Neuronal stem cell (in vitro differentiated cells): ENCODE measurements at regions not wholly inside any gene's neighbourhood (a gene's known extent, or its start where the extent isn't known, plus 50 kb on each side); places are given as distances from the start of the nearest gene placed in this dataset.

ENCODE experiments used
- DNase-seq: peaks from one replicate; pipeline ENCODE4 v3.0.0-alpha.2; 2013; ENCODE audit warnings: low spot score
- H2AFZ ChIP-seq: one replicate; pipeline ENCODE4 v1.6.1; 2013; ENCODE audit warnings: mild to moderate bottlenecking, low read length, inconsistent platforms
- H2AK5ac ChIP-seq: 2 replicates; pipeline ENCODE4 v1.6.1; 2013; ENCODE audit warnings: low read depth, mild to moderate bottlenecking, inconsistent platforms, low read length, moderate library complexity, mixed read lengths
- H2BK120ac ChIP-seq: 2 replicates; pipeline ENCODE4 v1.6.1; 2013; ENCODE audit warnings: low read depth, mild to moderate bottlenecking, inconsistent platforms, low read length, moderate library complexity, mixed read lengths
- H2BK12ac ChIP-seq: one replicate; pipeline ENCODE4 v1.6.1; 2013; ENCODE audit warnings: low read length, inconsistent platforms
- H2BK15ac ChIP-seq: 2 replicates; pipeline ENCODE4 v1.6.1; 2013; ENCODE audit warnings: mild to moderate bottlenecking, low read length, inconsistent platforms, mixed read lengths
- H2BK5ac ChIP-seq: one replicate; pipeline ENCODE4 v1.6.1; 2013; ENCODE audit warnings: inconsistent platforms, mild to moderate bottlenecking, low read length, moderate library complexity
- H3K14ac ChIP-seq: one replicate; pipeline ENCODE4 v1.6.1; 2013; ENCODE audit warnings: low read length, inconsistent platforms
- H3K18ac ChIP-seq: 2 replicates; pipeline ENCODE4 v1.6.1; 2013; ENCODE audit warnings: low read length, inconsistent platforms
- H3K23ac ChIP-seq: 2 replicates; pipeline ENCODE4 v1.6.1; 2013; ENCODE audit warnings: low read depth, mild to moderate bottlenecking, mixed read lengths, low read length, inconsistent platforms; ENCODE audit not compliant: poor library complexity
- H3K27ac ChIP-seq: replicated peaks from 3 replicates; pipeline ENCODE4 v1.5.1; 2013; ENCODE audit warnings: low read length, inconsistent platforms
- H3K27me3 ChIP-seq, 3 experiments: 2 replicates each; pipeline ENCODE4 v1.6.1; 2013; ENCODE audit warnings: low read length in 3 of 3, mild to moderate bottlenecking in 2 of 3, inconsistent platforms in 1 of 3, low read depth in 1 of 3, mixed read lengths in 1 of 3, moderate library complexity in 1 of 3; ENCODE audit not compliant: control insufficient read depth in 3 of 3, insufficient read depth in 3 of 3
- H3K36me3 ChIP-seq, 2 donors: replicated peaks in 1 of 2; 2 replicates each; pipeline ENCODE4 v1.6.1; 2013; ENCODE audit warnings: low read length in 2 of 2; ENCODE audit not compliant: control insufficient read depth in 2 of 2, insufficient read depth in 2 of 2
- H3K4ac ChIP-seq: 2 replicates; pipeline ENCODE4 v1.6.1; 2013; ENCODE audit warnings: inconsistent platforms, mild to moderate bottlenecking, low read length, moderate library complexity
- H3K4me1 ChIP-seq, 2 donors: 1 replicate in 1 of 2; 2 replicates in 1 of 2; pipeline ENCODE4 v1.6.1; 2013; ENCODE audit warnings: low read length in 2 of 2, low read depth in 1 of 2; ENCODE audit not compliant: control insufficient read depth in 2 of 2, insufficient read depth in 1 of 2
- H3K4me2 ChIP-seq: one replicate; pipeline ENCODE4 v1.6.1; 2013; ENCODE audit warnings: mild to moderate bottlenecking, low read length, inconsistent platforms; ENCODE audit not compliant: insufficient read depth, poor library complexity, severe bottlenecking
- H3K4me3 ChIP-seq, 2 donors: 2 replicates each; pipeline ENCODE4 v1.5.1; 2013; ENCODE audit warnings: low read length in 2 of 2, mild to moderate bottlenecking in 2 of 2, inconsistent platforms in 1 of 2, moderate library complexity in 1 of 2
- H3K79me1 ChIP-seq: one replicate; pipeline ENCODE4 v1.6.1; 2013; ENCODE audit warnings: low read depth, mild to moderate bottlenecking, inconsistent platforms, low read length, moderate library complexity
- H3K9ac ChIP-seq: one replicate; pipeline ENCODE4 v1.6.1; 2013; ENCODE audit warnings: mild to moderate bottlenecking, low read depth, low read length, inconsistent platforms; ENCODE audit not compliant: poor library complexity
- H3K9me3 ChIP-seq, 2 donors: replicated peaks in 1 of 2; 2 replicates each; pipeline versions ENCODE3 to v1.6.1; 2013; ENCODE audit warnings: low read length in 2 of 2, mild to moderate bottlenecking in 2 of 2, inconsistent platforms in 1 of 2, low read depth in 1 of 2, mixed read lengths in 1 of 2, moderate library complexity in 1 of 2; ENCODE audit not compliant: control insufficient read depth in 2 of 2, insufficient read depth in 1 of 2
- H4K8ac ChIP-seq: one replicate; pipeline ENCODE4 v1.6.1; 2013; ENCODE audit warnings: low read depth, mild to moderate bottlenecking, inconsistent platforms, low read length, moderate library complexity
- H4K91ac ChIP-seq: one replicate; pipeline ENCODE4 v1.6.1; 2013; ENCODE audit warnings: low read length, low read depth, mild to moderate bottlenecking, inconsistent platforms; ENCODE audit not compliant: poor library complexity
- WGBS, 2 donors: extraction: QIAGEN DNeasy Blood & Tissue Kit; methylation state at CpG; one replicate each; pipeline ENCODE4 v1.1.7; 2013; ENCODE audit warnings: missing lambda C conversion rate in 2 of 2, mixed read lengths in 1 of 2; ENCODE audit not compliant: insufficient read length in 2 of 2, insufficient replicate concordance in 1 of 2; ENCODE audit errors: extremely low coverage in 2 of 2; 5-methylcytosine and 5-hydroxymethylcytosine counted together

DNA sequence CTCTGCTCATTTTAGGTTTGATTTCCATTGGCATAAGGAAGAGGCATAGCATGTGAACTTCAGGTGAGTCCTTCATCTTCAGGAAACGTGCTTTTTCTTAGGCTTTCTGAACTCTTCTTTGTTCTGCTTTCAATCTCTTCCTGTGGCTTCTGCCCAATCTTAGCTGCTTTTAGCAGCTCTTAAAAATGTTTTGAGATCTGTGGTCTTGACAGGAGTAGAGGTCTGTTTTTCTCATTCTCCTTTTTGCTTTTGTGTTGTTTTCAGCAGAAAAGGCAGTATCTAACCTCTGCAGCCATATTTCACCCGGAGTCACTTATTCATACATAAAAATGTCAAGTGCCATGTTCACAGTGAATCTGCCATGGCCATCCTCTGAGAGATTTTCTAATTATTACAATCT, 120.3 kb downstream of the LIG4 start:
- Histone ChIP-seq H4K8ac (no peak overlapping the region), H3K9me3 (no peaks in the 10 kb centered on the region), H2BK5ac (no peak overlapping the region), H3K4me1 (no peaks in the 10 kb centered on the region), H2AK5ac (no peak overlapping the region), H2BK120ac (no peak overlapping the region), H2BK15ac (no peak overlapping the region), H4K91ac (no peak overlapping the region), H3K9ac (no peak overlapping the region), H2BK12ac (no peak overlapping the region), H2AFZ (no peak overlapping the region), H3K18ac (no peak overlapping the region), H3K27ac (no peak overlapping the region), H3K4me2 (no peak overlapping the region), H3K23ac (no peak overlapping the region), H3K27me3 (peaks cover 0 to 2% (median 0%) of the 10 kb centered on the region in 3 experiments), H3K79me1 (no peaks in the 10 kb centered on the region), H3K4me3 (no peak overlapping the region), H3K4ac (no peak overlapping the region), H3K36me3 (no peaks in the 10 kb centered on the region), H3K14ac (no peak overlapping the region)
- no peak for DNase-seq
- no CpG with 5 or more reads among the region's 2 CpGs for WGBS, 2 donors

DNA sequence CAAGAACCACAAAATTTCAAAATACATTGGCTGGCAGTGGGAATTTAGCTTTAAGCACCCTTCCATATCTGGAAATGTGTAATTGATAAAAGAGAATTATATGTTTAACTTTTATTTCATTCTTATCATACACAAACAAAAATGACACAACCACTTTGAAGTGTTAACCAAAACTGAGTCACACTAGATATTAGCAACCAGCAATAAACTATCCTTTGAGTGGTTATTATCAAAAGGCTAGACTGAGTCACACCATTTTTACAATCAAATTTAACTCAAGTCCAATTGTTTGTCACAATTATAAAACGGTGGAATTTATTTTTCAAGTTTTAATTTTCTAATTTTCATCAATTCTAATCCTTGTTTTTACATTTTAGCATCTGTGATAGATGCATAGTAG, 121.7 kb downstream of the LIG4 start:
- Histone ChIP-seq H2BK120ac (no peak overlapping the region), H3K27me3 (no peaks in the 10 kb centered on the region), H2BK12ac (no peak overlapping the region), H3K18ac (no peak overlapping the region), H4K91ac (no peak overlapping the region), H3K9ac (no peak overlapping the region), H3K4ac (no peak overlapping the region), H3K27ac (no peak overlapping the region), H3K4me1 (no peaks in the 10 kb centered on the region), H2BK15ac (no peak overlapping the region), H3K14ac (no peak overlapping the region), H3K4me2 (no peak overlapping the region), H3K23ac (no peak overlapping the region), H2AFZ (no peak overlapping the region), H3K4me3 (no peak overlapping the region), H3K9me3 (no peaks in the 10 kb centered on the region), H3K36me3 (no peaks in the 10 kb centered on the region), H3K79me1 (no peaks in the 10 kb centered on the region), H2BK5ac (no peak overlapping the region), H2AK5ac (no peak overlapping the region), H4K8ac (no peak overlapping the region)
- no peak for DNase-seq
- no CpG with 5 or more reads among the region's 1 CpG for WGBS, 2 donors

DNA sequence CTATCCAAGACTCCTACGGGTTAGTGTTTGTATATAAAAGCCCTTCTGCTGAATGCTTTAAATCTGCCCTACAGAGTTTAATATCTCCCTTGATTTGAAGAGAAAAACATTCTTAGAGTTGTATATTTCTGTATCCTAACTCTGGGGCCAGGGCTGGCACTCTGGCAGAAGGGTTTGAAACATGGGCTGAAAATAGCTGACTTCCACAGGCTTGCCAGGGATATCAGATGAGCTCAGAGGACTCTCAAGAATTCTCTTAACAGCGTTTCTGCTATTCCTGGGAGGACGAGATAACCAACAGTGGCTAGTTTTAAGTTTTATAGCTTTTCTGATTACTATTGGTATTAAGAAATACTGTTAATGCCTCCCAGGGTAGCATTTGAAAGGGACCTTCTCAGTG, 127.5 kb downstream of the LIG4 start:
- Histone ChIP-seq H3K4ac (no peak overlapping the region), H3K36me3 (no peaks in the 10 kb centered on the region), H2AFZ (no peak overlapping the region), H3K4me1 (no peaks in the 10 kb centered on the region), H3K79me1 (no peaks in the 10 kb centered on the region), H3K18ac (no peak overlapping the region), H4K91ac (no peak overlapping the region), H2BK15ac (no peak overlapping the region), H3K27me3 (no peaks in the 10 kb centered on the region), H3K9me3 (no peaks in the 10 kb centered on the region), H3K9ac (no peak overlapping the region), H3K14ac (no peak overlapping the region), H3K4me2 (no peak overlapping the region), H3K27ac (no peak overlapping the region), H2BK12ac (no peak overlapping the region), H2BK5ac (no peak overlapping the region), H3K4me3 (no peak overlapping the region), H4K8ac (no peak overlapping the region), H2AK5ac (no peak overlapping the region), H3K23ac (no peak overlapping the region), H2BK120ac (no peak overlapping the region)
- no peak for DNase-seq
- WGBS, 2 donors: no CpG with 5 or more reads among the region's 3 CpGs

DNA sequence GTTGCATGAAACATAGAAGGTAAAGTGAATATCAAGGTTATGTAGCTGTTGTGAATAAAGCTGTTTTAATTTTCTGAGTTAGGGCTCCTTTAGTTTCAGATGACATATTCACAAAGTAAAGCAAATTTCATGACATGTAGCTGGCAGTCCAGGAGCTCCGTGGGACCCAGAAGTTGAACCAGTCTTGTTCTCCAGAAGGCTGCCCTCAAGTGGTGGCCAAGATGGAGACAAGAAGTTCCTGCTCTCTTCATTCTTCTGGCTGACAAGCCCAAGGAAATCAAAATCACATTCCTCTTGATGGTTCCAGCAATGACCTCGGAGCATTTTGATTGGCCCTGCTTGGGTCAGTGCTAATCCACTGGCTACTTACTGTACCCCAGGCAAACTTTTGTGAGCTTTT, 128.7 kb downstream of the LIG4 start:
- H3K36me3 ChIP-seq: no peaks in the 10 kb centered on the region
- H2BK120ac ChIP-seq: no peak overlapping the region
- H3K4me2 ChIP-seq: no peak overlapping the region
- no peaks in the 10 kb centered on the region for H3K27me3 ChIP-seq
- WGBS, 2 donors: no CpG with 5 or more reads among the region's 2 CpGs
- no peaks in the 10 kb centered on the region for H3K9me3 ChIP-seq
- no peak overlapping the region for H3K14ac ChIP-seq
- H4K8ac ChIP-seq: no peak overlapping the region
- H2AK5ac ChIP-seq: no peak overlapping the region
- H2AFZ ChIP-seq: no peak overlapping the region
- H2BK5ac ChIP-seq: no peak overlapping the region
- H3K79me1 ChIP-seq: no peaks in the 10 kb centered on the region
- no peak overlapping the region for H3K9ac ChIP-seq
- H3K4ac ChIP-seq: no peak overlapping the region
- H3K18ac ChIP-seq: no peak overlapping the region
- H3K4me1 ChIP-seq: no peaks in the 10 kb centered on the region
- no peak overlapping the region for H2BK12ac ChIP-seq
- no peak overlapping the region for H2BK15ac ChIP-seq
- no peak overlapping the region for H3K4me3 ChIP-seq
- no peak for DNase-seq
- H3K27ac ChIP-seq: no peak overlapping the region
- H3K23ac ChIP-seq: no peak overlapping the region
- no peak overlapping the region for H4K91ac ChIP-seq
